ENCODE measurements at regions not wholly inside any gene's neighbourhood (a gene's known extent, or its start where the extent isn't known, plus 50 kb on each side); places are given as distances from the start of the nearest gene placed in this dataset.

GRCh38 chr5:8827696-8828095 lies 718.2 kb downstream of the SEMA5A start:
- TF ChIP-seq, protein P1, sequence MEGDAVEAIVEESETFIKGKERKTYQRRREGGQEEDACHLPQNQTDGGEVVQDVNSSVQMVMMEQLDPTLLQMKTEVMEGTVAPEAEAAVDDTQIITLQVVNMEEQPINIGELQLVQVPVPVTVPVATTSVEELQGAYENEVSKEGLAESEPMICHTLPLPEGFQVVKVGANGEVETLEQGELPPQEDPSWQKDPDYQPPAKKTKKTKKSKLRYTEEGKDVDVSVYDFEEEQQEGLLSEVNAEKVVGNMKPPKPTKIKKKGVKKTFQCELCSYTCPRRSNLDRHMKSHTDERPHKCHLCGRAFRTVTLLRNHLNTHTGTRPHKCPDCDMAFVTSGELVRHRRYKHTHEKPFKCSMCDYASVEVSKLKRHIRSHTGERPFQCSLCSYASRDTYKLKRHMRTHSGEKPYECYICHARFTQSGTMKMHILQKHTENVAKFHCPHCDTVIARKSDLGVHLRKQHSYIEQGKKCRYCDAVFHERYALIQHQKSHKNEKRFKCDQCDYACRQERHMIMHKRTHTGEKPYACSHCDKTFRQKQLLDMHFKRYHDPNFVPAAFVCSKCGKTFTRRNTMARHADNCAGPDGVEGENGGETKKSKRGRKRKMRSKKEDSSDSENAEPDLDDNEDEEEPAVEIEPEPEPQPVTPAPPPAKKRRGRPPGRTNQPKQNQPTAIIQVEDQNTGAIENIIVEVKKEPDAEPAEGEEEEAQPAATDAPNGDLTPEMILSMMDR (IDR thresholded peaks at IDR 0.05; ENCODE audit: low read depth, low read length), result no peak
- Histone ChIP-seq H3K9me3 (ENCODE audit: control insufficient read depth, insufficient read depth, low read length) (no peaks in the 10 kb centered on the region), H3K27me3 (ENCODE audit: control insufficient read depth, insufficient read depth, low read length) (no peaks in the 10 kb centered on the region), H3K4me3 (ENCODE audit: low read depth, low read length) (no peak overlapping the region), H3K27ac (ENCODE audit: low read depth, low read length) (no peak overlapping the region)
- DNase-seq (ENCODE audit: low read depth, low spot score), result no peak
- CTCF ChIA-PET, result interaction anchor here (1.0 to 1.2 kb wide), 2 partner anchors 81 to 716 kb away, joined by 3 read pairs; no protein-coding TSS in a partner anchor
- POLR2A ChIA-PET, result no interaction called here

- Histone ChIP-seq H3K27ac (ENCODE audit: low read depth, low read length) (peak overlapping the region; percentile 92), H3K27me3 (ENCODE audit: control insufficient read depth, insufficient read depth, low read length) (no peaks in the 10 kb centered on the region), H3K9me3 (ENCODE audit: control insufficient read depth, insufficient read depth, low read length) (no peaks in the 10 kb centered on the region), H3K4me3 (ENCODE audit: low read depth, low read length) (no peak overlapping the region)
- ChIA-PET POLR2A (interaction anchor here (0.7 to 1.3 kb wide), 9 partner anchors 14 to 371 kb away, joined by 3 to 8 read pairs (median 4); no protein-coding TSS in a partner anchor), CTCF (interaction anchor here (0.5 to 4.8 kb wide), 4 partner anchors 13 to 402 kb away, joined by 3 to 26 read pairs (median 4); no protein-coding TSS in a partner anchor)
- DNase-seq (ENCODE audit: low read depth, low spot score), result no peak
- TF ChIP-seq, protein P1 (IDR thresholded peaks at IDR 0.05; ENCODE audit: low read depth, low read length), result no peak
These were observed 717.1 kb downstream of the SEMA5A start for GRCh38 chr5:8828596-8829322.

DNA sequence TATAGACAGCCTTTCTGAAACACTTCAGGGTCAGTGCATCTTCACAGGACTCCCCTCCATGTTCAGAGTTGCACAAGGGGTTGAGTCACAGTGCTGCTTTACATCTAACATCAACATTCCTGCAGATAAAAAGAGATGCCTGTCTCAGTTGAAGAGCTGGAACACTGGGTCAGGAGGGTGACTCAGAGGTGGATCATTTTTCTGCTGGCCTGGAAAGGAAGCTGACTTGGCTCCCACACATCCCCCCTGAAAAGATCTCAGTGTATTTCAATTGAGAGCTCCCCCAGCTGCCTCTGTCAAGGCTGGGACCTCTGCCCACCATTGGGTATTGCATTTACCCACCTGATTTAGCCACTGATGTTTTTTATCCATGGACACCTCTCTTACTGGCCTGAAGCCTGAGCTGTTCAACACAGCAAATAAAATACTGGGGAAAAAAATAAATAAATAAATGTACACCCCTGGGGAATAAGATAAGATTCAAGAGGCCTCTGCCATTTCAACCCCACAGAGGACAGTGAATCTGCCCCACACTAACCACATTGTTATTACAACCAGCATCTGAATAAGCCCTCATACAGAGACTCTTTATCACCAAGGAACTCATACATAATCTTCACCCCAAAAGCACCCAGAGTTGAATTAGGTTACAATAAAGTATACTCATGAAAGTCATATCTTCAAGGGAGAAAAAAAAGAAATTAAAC lies 716.4 kb downstream of the SEMA5A start:
- DNase-seq (ENCODE audit: low read depth, low spot score), result peak; percentile 98
- TF ChIP-seq, protein P1 (IDR thresholded peaks at IDR 0.05; ENCODE audit: low read depth, low read length), result no peak
- Histone ChIP-seq H3K27me3 (ENCODE audit: control insufficient read depth, insufficient read depth, low read length) (no peaks in the 10 kb centered on the region), H3K4me3 (ENCODE audit: low read depth, low read length) (no peak overlapping the region), H3K9me3 (ENCODE audit: control insufficient read depth, insufficient read depth, low read length) (no peaks in the 10 kb centered on the region), H3K27ac (ENCODE audit: low read depth, low read length) (peak overlapping the region; percentile 92)
- ChIA-PET POLR2A (interaction anchor here (0.7 to 1.3 kb wide), 13 partner anchors 11 to 1390 kb away, joined by 3 to 8 read pairs (median 4); no protein-coding TSS in a partner anchor), CTCF (interaction anchor here (0.5 to 4.8 kb wide), 3 partner anchors 13 to 402 kb away, joined by 3 to 26 read pairs (median 5); no protein-coding TSS in a partner anchor)

DNA sequence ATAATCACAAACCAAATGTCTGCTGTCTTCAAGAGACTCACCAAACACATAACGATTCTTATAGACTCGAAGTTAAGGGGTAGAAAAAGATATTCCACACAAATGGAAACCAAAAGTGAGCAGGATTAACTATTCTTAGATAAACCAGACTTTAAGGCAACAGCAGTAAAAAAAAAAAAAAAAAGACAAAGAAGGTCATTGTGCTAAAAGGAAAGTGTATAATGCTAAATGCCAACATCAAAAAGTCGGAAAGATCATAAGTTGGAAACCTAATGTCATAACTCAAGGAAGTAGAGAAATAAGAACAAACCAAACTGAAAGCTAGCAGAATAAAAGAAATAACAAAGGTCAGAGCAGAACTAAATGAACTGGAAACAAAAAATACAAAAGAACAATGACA lies 714.6 kb downstream of the SEMA5A start:
- CTCF ChIA-PET, result interaction anchor here (0.6 to 4.8 kb wide), 2 partner anchors 11 to 31 kb away, joined by 4 to 26 read pairs; no protein-coding TSS in a partner anchor
- H3K4me3 ChIP-seq (ENCODE audit: low read depth, low read length), result no peak overlapping the region
- TF ChIP-seq, protein P1 (IDR thresholded peaks at IDR 0.05; ENCODE audit: low read depth, low read length), result no peak
- H3K9me3 ChIP-seq (ENCODE audit: control insufficient read depth, insufficient read depth, low read length), result no peaks in the 10 kb centered on the region
- no peaks in the 10 kb centered on the region for H3K27me3 ChIP-seq (ENCODE audit: control insufficient read depth, insufficient read depth, low read length)
- no peak overlapping the region for H3K27ac ChIP-seq (ENCODE audit: low read depth, low read length)
- POLR2A ChIA-PET, result no interaction called here
- DNase-seq (ENCODE audit: low read depth, low spot score), result no peak

Measured in AG04450 (cell line).